ENCODE measurements at regions not wholly inside any gene's neighbourhood (a gene's known extent, or its start where the extent isn't known, plus 50 kb on each side); places are given as distances from the start of the nearest gene placed in this dataset.

GRCh38 chr20:21936261-21936660, 230.8 kb downstream of the PAX1 start:
- TF ChIP-seq CTCF (optimal IDR thresholded peaks at IDR 0.05 in 1 of 3, IDR thresholded peaks at IDR 0.05 in 1 of 3, conservative IDR thresholded peaks at IDR 0.05 in 1 of 3; ENCODE audit: extremely low read depth in 1 of 3, insufficient read depth in 2 of 3, low read length in 3 of 3) (no peak), EZH2 (IDR thresholded peaks at IDR 0.05; ENCODE audit: low read length) (no peak)
